Mesenchymal stem cell (in vitro differentiated cells and primary cell): ENCODE measurements at regions not wholly inside any gene's neighbourhood (a gene's known extent, or its start where the extent isn't known, plus 50 kb on each side); places are given as distances from the start of the nearest gene placed in this dataset.

Source experiments
- DNase-seq: peaks from one replicate; pipeline ENCODE4 v3.0.0-alpha.2; 2013
- H2AFZ ChIP-seq: one replicate; pipeline ENCODE4 v1.6.1; 2013; ENCODE audit warnings: low read depth, mild to moderate bottlenecking, control low read depth, inconsistent platforms, low read length, moderate library complexity
- H2AK5ac ChIP-seq: 2 replicates; pipeline ENCODE4 v1.6.1; 2013; ENCODE audit warnings: low read length, moderate library complexity, mild to moderate bottlenecking, inconsistent platforms; ENCODE audit not compliant: severe bottlenecking
- H2BK120ac ChIP-seq: one replicate; pipeline ENCODE4 v1.6.1; 2013; ENCODE audit warnings: low read depth, mild to moderate bottlenecking, inconsistent platforms, low read length, moderate library complexity
- H2BK12ac ChIP-seq, 2 experiments: one replicate each; pipeline ENCODE4 v1.6.1; 2013; ENCODE audit warnings: inconsistent platforms in 2 of 2, low read length in 2 of 2, mild to moderate bottlenecking in 2 of 2, moderate library complexity in 2 of 2, control low read depth in 1 of 2
- H2BK15ac ChIP-seq: one replicate; pipeline ENCODE4 v1.6.1; 2013; ENCODE audit warnings: mild to moderate bottlenecking, low read depth, inconsistent platforms; ENCODE audit not compliant: poor library complexity, severe bottlenecking
- H2BK5ac ChIP-seq: 2 replicates; pipeline ENCODE4 v1.6.1; 2013; ENCODE audit warnings: low read depth, mild to moderate bottlenecking, low read length, control low read depth, inconsistent platforms; ENCODE audit not compliant: poor library complexity, severe bottlenecking
- H3K14ac ChIP-seq, 2 experiments: one replicate each; pipeline ENCODE4 v1.6.1; 2013; ENCODE audit warnings: inconsistent platforms in 2 of 2, low read length in 2 of 2, control low read depth in 1 of 2, mild to moderate bottlenecking in 1 of 2, moderate library complexity in 1 of 2
- H3K18ac ChIP-seq, 2 experiments: one replicate each; pipeline ENCODE4 v1.6.1; 2013; ENCODE audit warnings: inconsistent platforms in 2 of 2, low read length in 2 of 2, control low read depth in 1 of 2, low read depth in 1 of 2, mild to moderate bottlenecking in 1 of 2
- H3K23ac ChIP-seq, 2 experiments: one replicate each; pipeline ENCODE4 v1.6.1; 2013; ENCODE audit warnings: inconsistent platforms in 2 of 2, low read length in 2 of 2, mild to moderate bottlenecking in 2 of 2, moderate library complexity in 2 of 2, control low read depth in 1 of 2
- H3K27ac ChIP-seq: 2 replicates; pipeline ENCODE4 v1.5.1; 2013; ENCODE audit warnings: mild to moderate bottlenecking, moderate library complexity, low read length, control low read depth, inconsistent platforms; ENCODE audit not compliant: poor library complexity, severe bottlenecking
- H3K27me3 ChIP-seq, 2 experiments: 2 replicates each; pipeline versions ENCODE4 v1.6.1 to v1.7.0; 2013; ENCODE audit warnings: low read length in 2 of 2, mild to moderate bottlenecking in 2 of 2, moderate library complexity in 2 of 2, control low read depth in 1 of 2, inconsistent platforms in 1 of 2; ENCODE audit not compliant: control insufficient read depth in 1 of 2, insufficient read depth in 1 of 2
- H3K36me3 ChIP-seq, 2 experiments: 2 replicates each; pipeline versions ENCODE4 v1.6.1 to v1.7.0; 2013; ENCODE audit warnings: low read length in 2 of 2, control low read depth in 1 of 2, inconsistent platforms in 1 of 2, low read depth in 1 of 2, mild to moderate bottlenecking in 1 of 2; ENCODE audit not compliant: insufficient read depth in 2 of 2, control insufficient read depth in 1 of 2
- H3K4ac ChIP-seq, 2 experiments: one replicate each; pipeline ENCODE4 v1.6.1; 2013; ENCODE audit warnings: inconsistent platforms in 2 of 2, low read length in 2 of 2, mild to moderate bottlenecking in 2 of 2, moderate library complexity in 2 of 2, control low read depth in 1 of 2, low read depth in 1 of 2
- H3K4me1 ChIP-seq: 2 replicates; pipeline ENCODE4 v1.6.1; 2013; ENCODE audit warnings: low read depth, low read length, control low read depth; ENCODE audit not compliant: control insufficient read depth, insufficient read depth
- H3K4me2 ChIP-seq: 2 replicates; pipeline ENCODE4 v1.6.1; 2013; ENCODE audit warnings: low read length, mild to moderate bottlenecking, inconsistent platforms; ENCODE audit not compliant: poor library complexity, severe bottlenecking
- H3K4me3 ChIP-seq, 2 experiments: 2 replicates each; pipeline versions ENCODE4 v1.5.1 to v1.7.0; 2013; ENCODE audit warnings: low read length in 2 of 2, mild to moderate bottlenecking in 2 of 2, control low read depth in 1 of 2, low read depth in 1 of 2; ENCODE audit not compliant: insufficient read depth in 1 of 2
- H3K79me1 ChIP-seq: replicated peaks from 2 replicates; pipeline ENCODE4 v1.6.1; 2013; ENCODE audit warnings: mild to moderate bottlenecking, control low read depth, low read length, inconsistent platforms; ENCODE audit not compliant: poor library complexity, severe bottlenecking
- H3K9ac ChIP-seq: 2 replicates; pipeline ENCODE4 v1.7.0; 2013; ENCODE audit warnings: mild to moderate bottlenecking, low read length, moderate library complexity
- H3K9me3 ChIP-seq: 2 replicates; pipeline ENCODE4 v1.7.0; 2013; ENCODE audit warnings: mild to moderate bottlenecking, low read length; ENCODE audit not compliant: control insufficient read depth
- H4K8ac ChIP-seq: one replicate; pipeline ENCODE4 v1.6.1; 2013; ENCODE audit warnings: inconsistent platforms, mild to moderate bottlenecking, low read length, moderate library complexity
- H4K91ac ChIP-seq: one replicate; pipeline ENCODE4 v1.6.1; 2013; ENCODE audit warnings: mild to moderate bottlenecking, low read length, inconsistent platforms
- WGBS: methylation state at CpG from one replicate; pipeline ENCODE4 v1.1.7; 2013; ENCODE audit warnings: mixed read lengths; 5-methylcytosine and 5-hydroxymethylcytosine counted together

DNA sequence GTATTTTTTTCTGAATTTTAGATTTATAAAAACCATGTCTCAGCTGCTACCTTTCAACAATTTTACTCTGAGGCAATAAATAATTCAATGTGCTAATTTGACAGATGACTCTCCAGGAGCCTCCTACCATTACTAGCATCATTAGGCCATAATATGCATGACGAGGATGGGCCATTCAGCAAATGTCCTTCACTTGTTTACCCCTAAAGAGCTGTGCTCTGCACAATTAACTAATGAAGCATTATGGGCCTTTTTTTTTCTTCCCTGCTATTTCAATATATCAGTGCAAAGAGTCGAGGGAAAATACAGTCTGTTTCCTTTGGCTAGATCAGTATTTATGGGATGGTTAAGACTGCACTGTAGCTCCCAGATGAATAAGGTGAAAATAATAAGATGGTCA, 627.2 kb downstream of the ISL1 start:
- 60% methylated on average over 1 of the region's 2 CpGs for WGBS
- Histone ChIP-seq H3K14ac (no peak overlapping the region), H3K27ac (no peak overlapping the region)

DNA sequence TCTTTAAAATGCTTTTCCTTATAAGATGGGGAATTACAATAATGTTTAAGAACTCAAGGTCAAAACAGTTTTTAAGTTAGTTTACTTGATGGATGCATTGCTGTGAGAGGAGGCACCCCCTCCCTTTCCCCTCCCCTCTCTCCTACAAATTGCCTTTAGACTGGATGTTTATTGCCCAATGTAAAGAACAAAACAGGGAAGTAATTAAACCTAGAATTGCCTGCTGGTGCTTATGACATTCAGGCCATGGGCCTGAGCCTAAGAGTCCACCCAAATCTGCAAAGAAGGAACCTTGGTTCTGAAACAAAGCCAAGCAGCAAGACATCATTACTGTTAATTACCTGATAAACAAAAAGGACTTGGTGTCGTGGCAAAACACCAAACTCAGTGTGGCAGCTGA, 630.3 kb downstream of the ISL1 start:
- Histone ChIP-seq H4K91ac (no peak overlapping the region), H2AFZ (no peak overlapping the region), H3K23ac (no peak overlapping the region), H3K4me3 (no peak overlapping the region), H2AK5ac (no peak overlapping the region), H2BK120ac (no peak overlapping the region), H3K4me2 (no peak overlapping the region), H2BK12ac (no peak overlapping the region), H3K9me3 (no peaks in the 10 kb centered on the region), H2BK5ac (no peak overlapping the region), H4K8ac (no peak overlapping the region), H3K4me1 (no peaks in the 10 kb centered on the region), H3K36me3 (no peaks in the 10 kb centered on the region), H3K9ac (no peak overlapping the region), H2BK15ac (no peak overlapping the region), H3K4ac (no peak overlapping the region), H3K27me3 (no peaks in the 10 kb centered on the region), H3K14ac (no peak overlapping the region), H3K27ac (no peak overlapping the region), H3K18ac (no peak overlapping the region), H3K79me1 (no peaks in the 10 kb centered on the region)
- WGBS, result 41% methylated on average over 1 of the region's 1 CpG
- no peak for DNase-seq

More for the DNA sequence above, 627.2 kb downstream of the ISL1 start:
- Histone ChIP-seq H3K27me3 (no peaks in the 10 kb centered on the region), H2BK5ac (no peak overlapping the region), H4K8ac (no peak overlapping the region), H3K79me1 (no peaks in the 10 kb centered on the region), H2AFZ (no peak overlapping the region), H3K36me3 (no peaks in the 10 kb centered on the region), H2BK120ac (no peak overlapping the region), H3K4me1 (no peaks in the 10 kb centered on the region), H3K18ac (no peak overlapping the region), H3K4ac (no peak overlapping the region), H2BK12ac (no peak overlapping the region), H3K9me3 (no peaks in the 10 kb centered on the region), H3K4me2 (no peak overlapping the region), H3K4me3 (no peak overlapping the region), H2AK5ac (no peak overlapping the region), H3K23ac (no peak overlapping the region), H4K91ac (no peak overlapping the region), H3K9ac (no peak overlapping the region), H2BK15ac (no peak overlapping the region)
- DNase-seq, result no peak

DNA sequence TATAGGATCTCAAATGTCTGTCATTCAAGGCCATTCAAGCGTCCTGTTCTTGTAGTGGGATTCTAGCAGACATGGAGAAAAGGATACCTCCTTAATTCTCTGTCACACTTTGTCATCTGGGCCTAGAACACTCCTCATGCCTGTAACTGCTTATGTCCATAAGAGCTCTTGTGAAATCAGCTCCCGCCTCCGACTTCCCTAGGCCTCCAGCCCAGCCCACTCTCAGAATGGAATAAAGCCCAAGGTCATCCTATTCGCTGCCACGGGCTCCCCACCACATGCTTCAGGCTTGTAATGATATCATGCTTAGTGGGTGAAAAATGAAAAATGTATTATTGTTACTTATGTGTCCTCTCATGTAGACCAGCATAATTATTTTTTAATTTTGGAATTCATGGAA, 632.5 kb downstream of the ISL1 start:
- no peak for DNase-seq
- WGBS, result 71% methylated on average over 3 of the region's 5 CpGs
- Histone ChIP-seq H2AK5ac (no peak overlapping the region), H2BK5ac (no peak overlapping the region), H3K14ac (no peak overlapping the region), H3K4me1 (no peaks in the 10 kb centered on the region), H2BK12ac (no peak overlapping the region), H3K9me3 (no peaks in the 10 kb centered on the region), H2BK15ac (no peak overlapping the region), H2AFZ (no peak overlapping the region), H4K91ac (no peak overlapping the region), H3K4me2 (no peak overlapping the region), H3K27me3 (no peaks in the 10 kb centered on the region), H3K27ac (no peak overlapping the region), H3K18ac (no peak overlapping the region), H3K4ac (no peak overlapping the region), H3K23ac (no peak overlapping the region), H3K79me1 (no peaks in the 10 kb centered on the region), H3K36me3 (no peaks in the 10 kb centered on the region), H2BK120ac (no peak overlapping the region), H3K4me3 (no peak overlapping the region), H3K9ac (no peak overlapping the region), H4K8ac (no peak overlapping the region)

DNA sequence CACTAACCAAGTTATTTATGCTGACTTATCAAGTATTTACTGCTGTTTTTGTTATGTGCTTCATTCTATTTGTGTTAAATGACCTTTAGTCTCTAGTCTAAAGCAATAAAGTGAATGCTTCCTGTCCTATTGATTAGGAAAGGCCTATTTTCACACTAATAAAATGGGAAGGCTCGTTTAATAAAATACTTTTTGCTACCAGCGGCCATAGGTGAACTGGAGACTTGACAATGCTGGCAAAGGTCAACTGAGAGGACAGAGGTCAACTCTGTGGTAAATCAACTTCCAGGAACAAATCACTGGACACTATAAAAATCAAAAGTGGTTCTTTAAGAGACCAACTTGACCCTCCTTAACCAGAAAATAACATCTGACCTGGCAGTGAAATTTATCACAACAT, 634.3 kb downstream of the ISL1 start:
- no peak overlapping the region for H3K18ac ChIP-seq
- H2BK12ac ChIP-seq, result no peak overlapping the region
- H2BK120ac ChIP-seq, result no peak overlapping the region
- no peak overlapping the region for H3K27ac ChIP-seq
- H3K79me1 ChIP-seq, result no peaks in the 10 kb centered on the region
- H3K4ac ChIP-seq, result no peak overlapping the region
- H3K4me1 ChIP-seq, result no peaks in the 10 kb centered on the region
- DNase-seq, result no peak
- H3K9me3 ChIP-seq, result no peaks in the 10 kb centered on the region
- H4K8ac ChIP-seq, result no peak overlapping the region
- no peak overlapping the region for H3K14ac ChIP-seq
- H3K4me2 ChIP-seq, result no peak overlapping the region
- no peak overlapping the region for H3K23ac ChIP-seq
- no peaks in the 10 kb centered on the region for H3K36me3 ChIP-seq
- no peak overlapping the region for H3K4me3 ChIP-seq
- WGBS, result 13% methylated on average over 2 of the region's 2 CpGs
- no peak overlapping the region for H2BK15ac ChIP-seq
- no peak overlapping the region for H3K9ac ChIP-seq
- H4K91ac ChIP-seq, result no peak overlapping the region
- no peak overlapping the region for H2BK5ac ChIP-seq
- no peak overlapping the region for H2AFZ ChIP-seq
- H3K27me3 ChIP-seq, result no peaks in the 10 kb centered on the region
- H2AK5ac ChIP-seq, result no peak overlapping the region
